Neural cell (in vitro differentiated cells): ENCODE measurements at regions not wholly inside any gene's neighbourhood (a gene's known extent, or its start where the extent isn't known, plus 50 kb on each side); places are given as distances from the start of the nearest gene placed in this dataset.

Source experiments
- H2AFZ ChIP-seq: fragments of 200-600, 300-800 bp; sonication (generic), shearing (Covaris generic); 2 replicates; pipeline ENCODE4 v1.6.0; 2014; ENCODE audit warnings: low read depth, mild to moderate bottlenecking, antibody characterized with exemption, low read length, moderate library complexity
- H3F3A ChIP-seq: fragments of 200-600 bp; shearing (Covaris generic); 2 replicates; pipeline ENCODE4 v1.6.1; 2016; ENCODE audit warnings: mild to moderate bottlenecking, moderate library complexity, mixed read lengths, antibody characterized with exemption, low read length; ENCODE audit not compliant: insufficient read depth, poor library complexity, severe bottlenecking
- H3K27ac ChIP-seq: fragments of 200-600, 300-800 bp; sonication (generic), shearing (Covaris generic); 2 replicates; pipeline ENCODE4 v1.5.1; 2014; ENCODE audit warnings: mild to moderate bottlenecking, low read length, moderate library complexity
- H3K27me3 ChIP-seq: fragments of 300-800, 200-600 bp; sonication (generic), shearing (Covaris generic); 2 replicates; pipeline ENCODE4 v1.6.0; 2014; ENCODE audit warnings: mild to moderate bottlenecking, low read depth, low read length, moderate library complexity; ENCODE audit not compliant: insufficient read depth
- H3K36me3 ChIP-seq: fragments of 300-800, 200-600 bp; sonication (generic), shearing (Covaris generic); 2 replicates; pipeline ENCODE4 v1.5.1; 2014; ENCODE audit warnings: mild to moderate bottlenecking, antibody characterized with exemption, low read length, moderate library complexity; ENCODE audit not compliant: insufficient read depth
- H3K4me2 ChIP-seq: fragments of 300-800, 200-600 bp; sonication (generic), shearing (Covaris generic); 2 replicates; pipeline ENCODE4 v1.6.0; 2014; ENCODE audit warnings: mild to moderate bottlenecking, low read length
- H3K4me3 ChIP-seq: fragments of 300-800, 200-600 bp; sonication (generic), shearing (Covaris generic); 2 replicates; pipeline ENCODE4 v1.5.1; 2014; ENCODE audit warnings: mild to moderate bottlenecking, low read length, moderate library complexity
- H3K79me2 ChIP-seq: fragments of 200-600 bp; shearing (Covaris generic); replicated peaks from 2 replicates; pipeline ENCODE4 v1.6.0; 2014; ENCODE audit warnings: mild to moderate bottlenecking, low read length, moderate library complexity; ENCODE audit not compliant: insufficient read depth
- H3K9ac ChIP-seq: fragments of 300-800, 200-600 bp; sonication (generic), shearing (Covaris generic); 2 replicates; pipeline ENCODE4 v1.6.1; 2016; ENCODE audit warnings: mild to moderate bottlenecking, low read length, mixed read lengths
- H3K9me2 ChIP-seq: fragments of 200-600 bp; shearing (Covaris generic); 2 replicates; pipeline ENCODE4 v1.6.1; 2016; ENCODE audit warnings: mild to moderate bottlenecking, low read length, mixed read lengths; ENCODE audit not compliant: insufficient read depth
- H3K9me3 ChIP-seq: fragments of 200-600, 300-800 bp; sonication (generic), shearing (Covaris generic); 2 replicates; pipeline ENCODE4 v1.6.1; 2016; ENCODE audit warnings: mild to moderate bottlenecking, mixed run types, low read length, moderate library complexity, mixed read lengths
- H4K20me1 ChIP-seq: fragments of 200-600 bp; shearing (Covaris generic); 2 replicates; pipeline ENCODE4 v1.6.1; 2016; ENCODE audit warnings: mild to moderate bottlenecking, mixed run types; ENCODE audit not compliant: insufficient read depth
- EP300 ChIP-seq: fragments of 450-650 bp; conservative IDR thresholded peaks from 2 replicates; pipeline ENCODE4 v1.6.1; 2014; ENCODE audit warnings: antibody characterized with exemption, mild to moderate bottlenecking, moderate library complexity; ENCODE audit not compliant: poor library complexity, severe bottlenecking
- EZH2 ChIP-seq: fragments of 200-600, 300-800 bp; shearing (Covaris generic), sonication (generic); IDR thresholded peaks from 2 replicates; pipeline ENCODE4 v1.6.1; 2014; ENCODE audit warnings: antibody characterized with exemption, low read length, borderline replicate concordance, mild to moderate bottlenecking; ENCODE audit not compliant: insufficient read depth, poor library complexity, severe bottlenecking
- MXI1 ChIP-seq: fragments of 450-650 bp; conservative IDR thresholded peaks from 2 replicates; pipeline ENCODE4 v1.6.1; 2014; ENCODE audit warnings: antibody characterized with exemption, mild to moderate bottlenecking; ENCODE audit not compliant: poor library complexity, severe bottlenecking
- POLR2AphosphoS5 ChIP-seq: IDR thresholded peaks from 2 replicates; pipeline ENCODE4 v1.6.1; 2012
- RAD21 ChIP-seq: fragments of 450-650 bp; conservative IDR thresholded peaks from 2 replicates; pipeline ENCODE4 v1.6.1; 2014; ENCODE audit warnings: antibody characterized with exemption, mild to moderate bottlenecking, moderate library complexity
- SMC3 ChIP-seq: fragments of 450-650 bp; conservative IDR thresholded peaks from 2 replicates; pipeline ENCODE4 v1.6.1; 2014; ENCODE audit warnings: antibody characterized with exemption, mild to moderate bottlenecking, moderate library complexity; ENCODE audit not compliant: poor library complexity
- TAF1 ChIP-seq: IDR thresholded peaks from 2 replicates; pipeline ENCODE4 v1.6.1; 2012; ENCODE audit warnings: low read depth
- TF ChIP-seq, protein P1 (sequence below): fragments of 450-650 bp; IDR thresholded peaks from 2 replicates; pipeline ENCODE4 v1.5.1; 2014; ENCODE audit warnings: antibody characterized with exemption, mild to moderate bottlenecking, moderate library complexity; ENCODE audit not compliant: poor library complexity, severe bottlenecking
- TF ChIP-seq, protein P2 (sequence below): IDR thresholded peaks from 2 replicates; pipeline ENCODE4 v1.6.1; 2012; ENCODE audit warnings: borderline replicate concordance

DNA sequence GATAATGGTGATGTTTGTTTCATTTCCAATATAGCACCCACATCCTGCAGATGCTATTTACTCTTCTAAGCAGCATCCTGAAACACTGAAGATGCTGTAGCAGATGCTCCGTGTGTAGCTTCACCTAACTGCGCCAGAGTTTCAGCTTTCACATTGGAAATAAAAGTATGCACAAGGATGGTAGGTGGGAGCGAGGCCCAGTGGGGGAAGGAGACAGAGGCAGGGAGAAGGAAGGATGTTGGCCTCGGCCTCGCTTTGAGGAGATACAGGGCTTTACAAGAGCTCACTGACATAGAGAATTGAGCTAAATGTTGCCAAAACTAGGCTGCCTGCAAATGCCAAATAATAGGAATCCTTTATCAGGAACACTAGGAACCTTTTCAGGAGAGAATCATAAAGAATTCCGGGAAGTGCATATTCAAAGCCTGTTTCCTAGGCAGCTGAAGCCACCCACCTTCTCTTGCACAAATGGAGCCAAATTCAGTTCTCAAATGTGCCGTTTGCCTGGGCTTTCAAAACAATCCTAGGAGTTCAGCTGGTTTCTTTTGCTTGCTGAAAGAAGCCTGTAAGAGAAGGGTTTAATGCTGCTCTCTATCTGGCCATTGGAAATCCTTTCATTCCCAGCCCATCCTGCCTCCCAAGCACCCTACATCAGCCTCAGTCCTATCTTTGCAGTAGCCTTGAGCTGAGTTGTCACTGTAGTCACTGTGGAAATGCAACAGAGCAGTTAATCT is 135.4 kb upstream of the ATP1B1 start:
- H3K27ac ChIP-seq: no peak overlapping the region
- H3K9me2 ChIP-seq: no peaks in the 10 kb centered on the region
- TF ChIP-seq SMC3 (no peak), RAD21 (no peak), EZH2 (no peak), TAF1 (no peak), MXI1 (no peak), EP300 (no peak), POLR2AphosphoS5 (no peak)
- TF ChIP-seq, protein P1, sequence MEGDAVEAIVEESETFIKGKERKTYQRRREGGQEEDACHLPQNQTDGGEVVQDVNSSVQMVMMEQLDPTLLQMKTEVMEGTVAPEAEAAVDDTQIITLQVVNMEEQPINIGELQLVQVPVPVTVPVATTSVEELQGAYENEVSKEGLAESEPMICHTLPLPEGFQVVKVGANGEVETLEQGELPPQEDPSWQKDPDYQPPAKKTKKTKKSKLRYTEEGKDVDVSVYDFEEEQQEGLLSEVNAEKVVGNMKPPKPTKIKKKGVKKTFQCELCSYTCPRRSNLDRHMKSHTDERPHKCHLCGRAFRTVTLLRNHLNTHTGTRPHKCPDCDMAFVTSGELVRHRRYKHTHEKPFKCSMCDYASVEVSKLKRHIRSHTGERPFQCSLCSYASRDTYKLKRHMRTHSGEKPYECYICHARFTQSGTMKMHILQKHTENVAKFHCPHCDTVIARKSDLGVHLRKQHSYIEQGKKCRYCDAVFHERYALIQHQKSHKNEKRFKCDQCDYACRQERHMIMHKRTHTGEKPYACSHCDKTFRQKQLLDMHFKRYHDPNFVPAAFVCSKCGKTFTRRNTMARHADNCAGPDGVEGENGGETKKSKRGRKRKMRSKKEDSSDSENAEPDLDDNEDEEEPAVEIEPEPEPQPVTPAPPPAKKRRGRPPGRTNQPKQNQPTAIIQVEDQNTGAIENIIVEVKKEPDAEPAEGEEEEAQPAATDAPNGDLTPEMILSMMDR: no peak
- TF ChIP-seq, protein P2, sequence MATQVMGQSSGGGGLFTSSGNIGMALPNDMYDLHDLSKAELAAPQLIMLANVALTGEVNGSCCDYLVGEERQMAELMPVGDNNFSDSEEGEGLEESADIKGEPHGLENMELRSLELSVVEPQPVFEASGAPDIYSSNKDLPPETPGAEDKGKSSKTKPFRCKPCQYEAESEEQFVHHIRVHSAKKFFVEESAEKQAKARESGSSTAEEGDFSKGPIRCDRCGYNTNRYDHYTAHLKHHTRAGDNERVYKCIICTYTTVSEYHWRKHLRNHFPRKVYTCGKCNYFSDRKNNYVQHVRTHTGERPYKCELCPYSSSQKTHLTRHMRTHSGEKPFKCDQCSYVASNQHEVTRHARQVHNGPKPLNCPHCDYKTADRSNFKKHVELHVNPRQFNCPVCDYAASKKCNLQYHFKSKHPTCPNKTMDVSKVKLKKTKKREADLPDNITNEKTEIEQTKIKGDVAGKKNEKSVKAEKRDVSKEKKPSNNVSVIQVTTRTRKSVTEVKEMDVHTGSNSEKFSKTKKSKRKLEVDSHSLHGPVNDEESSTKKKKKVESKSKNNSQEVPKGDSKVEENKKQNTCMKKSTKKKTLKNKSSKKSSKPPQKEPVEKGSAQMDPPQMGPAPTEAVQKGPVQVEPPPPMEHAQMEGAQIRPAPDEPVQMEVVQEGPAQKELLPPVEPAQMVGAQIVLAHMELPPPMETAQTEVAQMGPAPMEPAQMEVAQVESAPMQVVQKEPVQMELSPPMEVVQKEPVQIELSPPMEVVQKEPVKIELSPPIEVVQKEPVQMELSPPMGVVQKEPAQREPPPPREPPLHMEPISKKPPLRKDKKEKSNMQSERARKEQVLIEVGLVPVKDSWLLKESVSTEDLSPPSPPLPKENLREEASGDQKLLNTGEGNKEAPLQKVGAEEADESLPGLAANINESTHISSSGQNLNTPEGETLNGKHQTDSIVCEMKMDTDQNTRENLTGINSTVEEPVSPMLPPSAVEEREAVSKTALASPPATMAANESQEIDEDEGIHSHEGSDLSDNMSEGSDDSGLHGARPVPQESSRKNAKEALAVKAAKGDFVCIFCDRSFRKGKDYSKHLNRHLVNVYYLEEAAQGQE: no peak
- H3K79me2 ChIP-seq: no peaks in the 10 kb centered on the region
- no peak overlapping the region for H2AFZ ChIP-seq
- no peaks in the 10 kb centered on the region for H3F3A ChIP-seq
- no peak overlapping the region for H3K4me3 ChIP-seq
- H3K27me3 ChIP-seq: no peaks in the 10 kb centered on the region
- no peak overlapping the region for H3K4me2 ChIP-seq
- no peaks in the 10 kb centered on the region for H3K9me3 ChIP-seq
- H3K36me3 ChIP-seq: no peaks in the 10 kb centered on the region
- H3K9ac ChIP-seq: no peak overlapping the region
- H4K20me1 ChIP-seq: no peaks in the 10 kb centered on the region

DNA sequence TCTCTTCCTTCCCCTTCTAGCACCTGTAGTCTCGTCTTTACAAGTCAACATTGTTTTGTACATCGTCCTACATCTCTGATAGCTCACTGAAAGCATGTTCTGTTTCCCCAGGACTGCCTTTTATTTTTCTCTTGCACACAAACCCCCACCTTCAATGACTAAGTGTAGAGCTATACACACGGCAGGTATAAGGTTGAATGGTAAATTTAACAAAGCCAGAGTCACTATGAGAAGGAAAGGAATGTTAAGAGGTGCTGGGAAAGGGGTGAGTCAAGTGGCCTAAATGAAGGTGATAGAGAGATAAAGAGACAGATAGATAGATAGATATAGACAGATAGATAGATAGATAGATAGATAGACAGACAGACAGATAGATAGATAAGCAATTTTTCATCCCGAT is 134.3 kb upstream of the ATP1B1 start:
- no peak overlapping the region for H3K27ac ChIP-seq
- H2AFZ ChIP-seq: no peak overlapping the region
- no peaks in the 10 kb centered on the region for H3K36me3 ChIP-seq
- H3K4me2 ChIP-seq: no peak overlapping the region
- no peaks in the 10 kb centered on the region for H3K79me2 ChIP-seq
- H4K20me1 ChIP-seq: no peaks in the 10 kb centered on the region
- H3F3A ChIP-seq: no peaks in the 10 kb centered on the region
- H3K4me3 ChIP-seq: no peak overlapping the region
- TF ChIP-seq EZH2 (no peak), EP300 (no peak), POLR2AphosphoS5 (no peak), MXI1 (no peak)
- TF ChIP-seq, protein P2: no peak
- TF ChIP-seq, protein P1: no peak
- no peaks in the 10 kb centered on the region for H3K9me3 ChIP-seq
- H3K9ac ChIP-seq: no peak overlapping the region
- no peaks in the 10 kb centered on the region for H3K27me3 ChIP-seq
- no peaks in the 10 kb centered on the region for H3K9me2 ChIP-seq
